Panc1 (cell line): ENCODE measurements at regions not wholly inside any gene's neighbourhood (a gene's known extent, or its start where the extent isn't known, plus 50 kb on each side); places are given as distances from the start of the nearest gene placed in this dataset.

Experiments
- CTCF ChIP-seq: fragments of 450-650 bp; IDR thresholded peaks from 2 replicates; pipeline ENCODE4 v1.5.1; 2017; ENCODE audit warnings: mild to moderate bottlenecking
- SIN3A ChIP-seq: IDR thresholded peaks from 2 replicates; pipeline ENCODE4 v1.6.1; 2012; ENCODE audit warnings: low read depth, mild to moderate bottlenecking, low read length, moderate library complexity, borderline replicate concordance; ENCODE audit not compliant: insufficient read depth
- TCF7L2 ChIP-seq: IDR thresholded peaks from 2 replicates; pipeline ENCODE4 v1.6.1; 2011; ENCODE audit warnings: mild to moderate bottlenecking, low read depth, low read length, inconsistent platforms

- no peak for TF ChIP-seq CTCF
- TF ChIP-seq SIN3A = no peak
- TF ChIP-seq TCF7L2 = no peak
Observed at GRCh38 chr10:128203028-128203427, 76.8 kb upstream of the MKI67 start.
